ENCODE measurements at regions not wholly inside any gene's neighbourhood (a gene's known extent, or its start where the extent isn't known, plus 50 kb on each side); places are given as distances from the start of the nearest gene placed in this dataset.

- TF ChIP-seq CTCF (IDR thresholded peaks at IDR 0.05), result no peak
- TF ChIP-seq ZFX (IDR thresholded peaks at IDR 0.05; ENCODE audit: borderline replicate concordance), result no peak
Measured at GRCh38 chr16:13390986-13391305, 489.5 kb downstream of the SHISA9 start.

Measured in 22Rv1 (cell line).